H9 (cell line): ENCODE measurements at regions not wholly inside any gene's neighbourhood (a gene's known extent, or its start where the extent isn't known, plus 50 kb on each side); places are given as distances from the start of the nearest gene placed in this dataset.
A peak's percentile ranks its signal among the peaks of the same experiment; 100 is the strongest.

Experiments
- DNase-seq: peaks from one replicate; pipeline ENCODE4 v3.0.0-alpha.2; 2017
- H2AFZ ChIP-seq: one replicate; pipeline ENCODE4 v1.6.1; 2013; ENCODE audit warnings: mild to moderate bottlenecking, low read length, control low read depth, moderate library complexity
- H2AK5ac ChIP-seq: 2 replicates; pipeline ENCODE4 v1.6.1; 2013; ENCODE audit warnings: low read length, control low read depth, mixed read lengths; ENCODE audit not compliant: insufficient read length
- H2BK120ac ChIP-seq: one replicate; pipeline ENCODE4 v1.6.1; 2013; ENCODE audit warnings: low read depth, mild to moderate bottlenecking, low read length, control low read depth, inconsistent platforms; ENCODE audit not compliant: poor library complexity, severe bottlenecking
- H2BK12ac ChIP-seq: 2 replicates; pipeline ENCODE4 v1.6.1; 2013; ENCODE audit warnings: low read length, control low read depth, mixed read lengths, low read depth; ENCODE audit not compliant: insufficient read length
- H2BK15ac ChIP-seq: 2 replicates; pipeline ENCODE4 v1.6.1; 2013; ENCODE audit warnings: low read depth, low read length, control low read depth
- H2BK20ac ChIP-seq: one replicate; pipeline ENCODE4 v1.6.1; 2013; ENCODE audit warnings: low read depth, mild to moderate bottlenecking, low read length, control low read depth, inconsistent platforms; ENCODE audit not compliant: poor library complexity, severe bottlenecking
- H2BK5ac ChIP-seq: 2 replicates; pipeline ENCODE4 v1.6.1; 2013; ENCODE audit warnings: low read length, control low read depth, mixed read lengths; ENCODE audit not compliant: insufficient read length
- H3K14ac ChIP-seq: 2 replicates; pipeline ENCODE4 v1.6.1; 2013; ENCODE audit warnings: low read length, control low read depth; ENCODE audit not compliant: insufficient read depth
- H3K18ac ChIP-seq: 2 replicates; pipeline ENCODE4 v1.6.1; 2013; ENCODE audit warnings: low read depth, mild to moderate bottlenecking, mixed read lengths, low read length, control low read depth; ENCODE audit not compliant: insufficient read length
- H3K23ac ChIP-seq: 2 replicates; pipeline ENCODE4 v1.6.1; 2013; ENCODE audit warnings: low read length, control low read depth, mixed read lengths, low read depth; ENCODE audit not compliant: insufficient read length
- H3K23me2 ChIP-seq: 2 replicates; pipeline ENCODE4 v1.6.1; 2013; ENCODE audit warnings: low read depth, mild to moderate bottlenecking, mixed read lengths, low read length, control low read depth; ENCODE audit not compliant: insufficient read length, poor library complexity, severe bottlenecking
- H3K27ac ChIP-seq: 2 replicates; pipeline ENCODE4 v1.5.1; 2013; ENCODE audit warnings: low read length, control low read depth, mixed read lengths, low read depth; ENCODE audit not compliant: insufficient read length
- H3K27me3 ChIP-seq: 2 replicates; pipeline ENCODE4 v1.6.1; 2013; ENCODE audit warnings: low read length, control low read depth, inconsistent platforms; ENCODE audit not compliant: insufficient read depth
- H3K4ac ChIP-seq: 2 replicates; pipeline ENCODE4 v1.6.1; 2013; ENCODE audit warnings: low read depth, mild to moderate bottlenecking, control low read depth, inconsistent platforms, low read length, moderate library complexity
- H3K4me1 ChIP-seq: 2 replicates; pipeline ENCODE4 v1.6.1; 2013; ENCODE audit warnings: low read length, control low read depth, inconsistent platforms; ENCODE audit not compliant: insufficient read depth
- H3K4me2 ChIP-seq: 2 replicates; pipeline ENCODE4 v1.6.1; 2013; ENCODE audit warnings: low read length, control low read depth, mixed read lengths; ENCODE audit not compliant: insufficient read length, insufficient read depth
- H3K56ac ChIP-seq: 2 replicates; pipeline ENCODE4 v1.6.1; 2013; ENCODE audit warnings: low read depth, mild to moderate bottlenecking, mixed read lengths, low read length, control low read depth; ENCODE audit not compliant: insufficient read length
- H3K79me1 ChIP-seq: 2 replicates; pipeline ENCODE4 v1.6.1; 2013; ENCODE audit warnings: low read depth, mild to moderate bottlenecking, moderate library complexity, low read length, control low read depth, inconsistent platforms; ENCODE audit not compliant: insufficient read depth, poor library complexity, severe bottlenecking
- H3K79me2 ChIP-seq: 2 replicates; pipeline ENCODE4 v1.6.1; 2013; ENCODE audit warnings: low read length, control low read depth, inconsistent platforms; ENCODE audit not compliant: insufficient read depth
- H3K9ac ChIP-seq: 2 replicates; pipeline ENCODE4 v1.6.1; 2013; ENCODE audit warnings: low read length, control low read depth, mixed read lengths; ENCODE audit not compliant: insufficient read length; ENCODE audit errors: extremely low read depth
- H3K9me3 ChIP-seq: one replicate; pipeline ENCODE4 v1.6.1; 2013; ENCODE audit warnings: low read depth, low read length, inconsistent platforms; ENCODE audit not compliant: control insufficient read depth
- H3T11ph ChIP-seq: one replicate; pipeline ENCODE4 v1.6.1; 2013; ENCODE audit warnings: mild to moderate bottlenecking, low read length, control low read depth, inconsistent platforms
- H4K20me1 ChIP-seq: one replicate; pipeline ENCODE4 v1.6.1; 2013; ENCODE audit not compliant: control insufficient read depth, insufficient read length, insufficient read depth
- H4K5ac ChIP-seq: 2 replicates; pipeline ENCODE4 v1.6.1; 2013; ENCODE audit warnings: low read depth, mild to moderate bottlenecking, mixed read lengths, low read length, control low read depth; ENCODE audit not compliant: insufficient read length
- H4K8ac ChIP-seq: replicated peaks from 2 replicates; pipeline ENCODE4 v1.6.1; 2013; ENCODE audit warnings: low read length, control low read depth, mixed read lengths, low read depth; ENCODE audit not compliant: insufficient read length
- H4K91ac ChIP-seq: 2 replicates; pipeline ENCODE4 v1.6.1; 2013; ENCODE audit warnings: low read depth, mild to moderate bottlenecking, moderate library complexity, mixed read lengths, low read length, control low read depth; ENCODE audit not compliant: insufficient read length
- H3K27ac Mint-ChIP-seq, 3 experiments: 2 replicates in 2 of 3; 3 replicates in 1 of 3; pipeline ENCODE4 v1.8.0; 2020 to 2021; ENCODE audit warnings: mixed read lengths in 3 of 3, mild to moderate bottlenecking in 1 of 3, moderate library complexity in 1 of 3
- H3K27me3 Mint-ChIP-seq: 2 replicates; pipeline ENCODE4 v1.8.0; 2021; ENCODE audit warnings: low read depth, mild to moderate bottlenecking, moderate library complexity, mixed read lengths
- H3K36me3 Mint-ChIP-seq, 3 experiments: 2 replicates in 2 of 3; 3 replicates in 1 of 3; pipeline ENCODE4 v1.8.0; 2020 to 2021; ENCODE audit warnings: low read depth in 3 of 3, mixed read lengths in 3 of 3; ENCODE audit not compliant: insufficient read depth in 1 of 3
- H3K4me1 Mint-ChIP-seq, 2 experiments: 2 replicates each; pipeline ENCODE4 v1.8.0; 2020; ENCODE audit warnings: mixed read lengths in 2 of 2
- H3K4me3 Mint-ChIP-seq, 2 experiments: 2 replicates in 1 of 2; 3 replicates in 1 of 2; pipeline ENCODE4 v1.8.0; 2020 to 2021; ENCODE audit warnings: mild to moderate bottlenecking in 2 of 2, mixed read lengths in 2 of 2, moderate library complexity in 1 of 2
- H3K9me3 Mint-ChIP-seq, 2 experiments: 2 replicates in 1 of 2; 3 replicates in 1 of 2; pipeline ENCODE4 v1.8.0; 2020; ENCODE audit warnings: mild to moderate bottlenecking in 2 of 2, mixed read lengths in 2 of 2, moderate library complexity in 1 of 2
- CTCF ChIP-seq: fragments of 200-600 bp; sonication (generic); conservative IDR thresholded peaks from 3 replicates; pipeline ENCODE4 v1.8.0; 2021; ENCODE audit warnings: antibody characterized with exemption, mild to moderate bottlenecking
- WGBS: extraction: QIAGEN DNeasy Blood & Tissue Kit; methylation state at CpG from one replicate; pipeline ENCODE4 v1.1.7; 2013; ENCODE audit warnings: missing lambda C conversion rate, low lambda C conversion rate, mixed read lengths; ENCODE audit not compliant: insufficient read length; ENCODE audit errors: extremely low coverage; 5-methylcytosine and 5-hydroxymethylcytosine counted together

GRCh38 chr7:115526278-115526677 is 504.3 kb downstream of the TFEC start:
- Histone ChIP-seq H2AFZ (no peak overlapping the region), H3K4me2 (no peak overlapping the region), H4K20me1 (no peaks in the 10 kb centered on the region), H3K4me1 (no peaks in the 10 kb centered on the region; the same call in 1 of the 2 replicates), H3K9ac (no peak overlapping the region), H4K5ac (no peak overlapping the region), H3K56ac (no peak overlapping the region), H3K23ac (no peak overlapping the region), H3K23me2 (no peaks in the 10 kb centered on the region), H3K27ac (no peak overlapping the region), H2BK5ac (no peak overlapping the region), H3K4ac (no peak overlapping the region), H4K91ac (no peak overlapping the region), H2BK12ac (no peak overlapping the region), H2BK120ac (no peak overlapping the region), H3K79me1 (no peaks in the 10 kb centered on the region), H3K18ac (no peak overlapping the region), H3K79me2 (no peaks in the 10 kb centered on the region), H4K8ac (no peak overlapping the region), H2AK5ac (no peak overlapping the region), H2BK15ac (no peak overlapping the region), H3K9me3 (peaks cover 16% of the 10 kb centered on the region), H3K27me3 (peaks cover 3% of the 10 kb centered on the region), H2BK20ac (no peak overlapping the region), H3K14ac (no peak overlapping the region), H3T11ph (no peak overlapping the region)
- peak; percentile 59 for DNase-seq
- Mint-ChIP-seq H3K27ac (peak overlapping the region in 1 of 3 experiments; percentile 2; a peak in 1 of 7 replicates), H3K4me3 (no peak overlapping the region; a peak in 1 of 5 replicates), H3K4me1 (peaks cover 18 to 23% of the 10 kb centered on the region in 2 experiments), H3K27me3 (peaks cover 70% of the 10 kb centered on the region), H3K36me3 (peaks cover 31 to 37% (median 31%) of the 10 kb centered on the region in 3 experiments), H3K9me3 (peaks cover 34 to 39% of the 10 kb centered on the region in 2 experiments)
- WGBS: no CpG with 5 or more reads among the region's 3 CpGs
- TF ChIP-seq CTCF: no peak
